HG03060 (cell line): ENCODE measurements at regions not wholly inside any gene's neighbourhood (a gene's known extent, or its start where the extent isn't known, plus 50 kb on each side); places are given as distances from the start of the nearest gene placed in this dataset.
"Not testable (repeated sequence)": the region's sequence is repeated elsewhere in the genome, so short reads cannot be mapped to it uniquely, and the experiment has no call there.

Experiments used
- ATAC-seq: cut with Tn5 transposase; IDR thresholded peaks from one replicate; pipeline ENCODE4 v1.9.1; 2021; ENCODE audit warnings: low read depth, moderate number of reproducible peaks; ENCODE audit not compliant: unreplicated experiment

GRCh38 chr18:73381016-73381698 is 513.4 kb upstream of the NETO1 start:
- ATAC-seq = no peak

GRCh38 chr18:73366713-73367112 is 498.9 kb upstream of the NETO1 start:
- ATAC-seq = no peak

- no peak for ATAC-seq
Measured at GRCh38 chr18:73365018-73365417, 497.2 kb upstream of the NETO1 start.

GRCh38 chr18:73355121-73355520 is 487.3 kb upstream of the NETO1 start:
- no peak for ATAC-seq

GRCh38 chr18:73352546-73352945 is 484.8 kb upstream of the NETO1 start:
- ATAC-seq = no peak

- no peak for ATAC-seq
Measured at GRCh38 chr18:73340135-73340977, 472.6 kb upstream of the NETO1 start.

GRCh38 chr18:73331212-73331772 is 463.5 kb upstream of the NETO1 start:
- ATAC-seq = no peak

GRCh38 chr18:73330106-73330505 is 462.3 kb upstream of the NETO1 start:
- ATAC-seq = not testable (repeated sequence)

- not testable (repeated sequence) for ATAC-seq
Measured at GRCh38 chr18:73324187-73324831, 456.5 kb upstream of the NETO1 start.

GRCh38 chr18:73318739-73319479 is 451.1 kb upstream of the NETO1 start:
- no peak for ATAC-seq

- no peak for ATAC-seq
Measured at GRCh38 chr18:73316513-73316912, 448.7 kb upstream of the NETO1 start.

GRCh38 chr18:73315381-73315780 is 447.6 kb upstream of the NETO1 start:
- no peak for ATAC-seq

- ATAC-seq = no peak
Measured at GRCh38 chr18:73313476-73313875, 445.7 kb upstream of the NETO1 start.

GRCh38 chr18:73296686-73297085 is 428.9 kb upstream of the NETO1 start:
- ATAC-seq = no peak

- no peak for ATAC-seq
Measured at GRCh38 chr18:73292156-73292555, 424.4 kb upstream of the NETO1 start.

GRCh38 chr18:73288813-73289212 is 421.0 kb upstream of the NETO1 start:
- no peak for ATAC-seq

- no peak for ATAC-seq
Measured at GRCh38 chr18:73286584-73286983, 418.8 kb upstream of the NETO1 start.

- no peak for ATAC-seq
Measured at GRCh38 chr18:73283788-73284187, 416.0 kb upstream of the NETO1 start.

GRCh38 chr18:73283032-73283431 is 415.2 kb upstream of the NETO1 start:
- ATAC-seq = no peak

- no peak for ATAC-seq
Measured at GRCh38 chr18:73279498-73279897, 411.7 kb upstream of the NETO1 start.
